IMR-90 (cell line): ENCODE measurements at regions not wholly inside any gene's neighbourhood (a gene's known extent, or its start where the extent isn't known, plus 50 kb on each side); places are given as distances from the start of the nearest gene placed in this dataset.

ENCODE experiments used
- ATAC-seq: fragments of 200-7000 bp; cut with Tn5 transposase; 2 replicates; pipeline ENCODE4 v1.9.1; 2020; ENCODE audit warnings: low read depth, mild to moderate bottlenecking, moderate library complexity
- BruUV-seq: library from RNA; stranded (reverse); fragments of 400-500 nt; replicated peaks from 2 replicates; lab custom pipeline; 2021; lab: Mats Ljungman, UMichigan
- CTCF ChIA-PET: fragments of 300-600 bp; formaldehyde crosslinking; extraction: SDS; loops from one replicate; lab custom pipeline; 2021; ENCODE audit warnings: antibody characterized with exemption; lab: Yijun Ruan, JAX
- POLR2A ChIA-PET: fragments of 300-600 bp; sonication (Branson Sonifier 250); formaldehyde crosslinking; loops from one replicate; lab custom pipeline; 2022; ENCODE audit warnings: antibody characterized with exemption; ENCODE audit not compliant: unreplicated experiment; lab: Charles Lee
- DNase-seq: peaks from one replicate; pipeline ENCODE4 v3.0.0; 2013
- H2AFZ ChIP-seq: replicated peaks from 2 replicates; pipeline ENCODE3; 2013; ENCODE audit warnings: low read length, mild to moderate bottlenecking; ENCODE audit not compliant: poor library complexity
- H2AK5ac ChIP-seq: 2 replicates; pipeline ENCODE4 v1.6.1; 2013; ENCODE audit warnings: low read depth, low read length, inconsistent platforms
- H2AK9ac ChIP-seq: replicated peaks from 2 replicates; pipeline ENCODE3; 2013; ENCODE audit warnings: mild to moderate bottlenecking, low read depth, low read length, moderate library complexity; ENCODE audit not compliant: poor library complexity
- H2BK120ac ChIP-seq: 2 replicates; pipeline ENCODE4 v1.6.1; 2013; ENCODE audit warnings: low read depth, low read length, inconsistent platforms
- H2BK15ac ChIP-seq: 3 replicates; pipeline ENCODE4 v1.6.1; 2013; ENCODE audit warnings: low read depth, low read length, inconsistent platforms
- H2BK20ac ChIP-seq: 2 replicates; pipeline ENCODE4 v1.6.1; 2013; ENCODE audit warnings: low read depth, mild to moderate bottlenecking, inconsistent platforms, low read length, moderate library complexity
- H2BK5ac ChIP-seq: 2 replicates; pipeline ENCODE4 v1.6.1; 2013; ENCODE audit warnings: mild to moderate bottlenecking, low read depth, low read length, inconsistent platforms; ENCODE audit not compliant: poor library complexity, severe bottlenecking
- H3K14ac ChIP-seq: replicated peaks from 2 replicates; pipeline ENCODE4 v1.6.1; 2013; ENCODE audit warnings: low read depth, low read length, inconsistent platforms
- H3K18ac ChIP-seq: 2 replicates; pipeline ENCODE4 v1.6.1; 2013; ENCODE audit warnings: low read depth, low read length, control low read depth
- H3K23ac ChIP-seq: 2 replicates; pipeline ENCODE4 v1.6.1; 2013; ENCODE audit warnings: low read depth, low read length, inconsistent platforms
- H3K27ac ChIP-seq: 2 replicates; pipeline ENCODE4 v1.5.1; 2013; ENCODE audit warnings: mild to moderate bottlenecking, control low read depth, low read length; ENCODE audit not compliant: insufficient read depth
- H3K27me3 ChIP-seq: 2 replicates; pipeline ENCODE4 v1.6.1; 2013; ENCODE audit warnings: low read length; ENCODE audit not compliant: control insufficient read depth, insufficient read depth
- H3K36me3 ChIP-seq: 2 replicates; pipeline ENCODE4 v1.6.1; 2013; ENCODE audit warnings: low read length, mixed read lengths; ENCODE audit not compliant: control insufficient read depth, insufficient read depth
- H3K4ac ChIP-seq: 2 replicates; pipeline ENCODE4 v1.6.1; 2013; ENCODE audit warnings: low read depth, low read length, inconsistent platforms
- H3K4me1 ChIP-seq: 2 replicates; pipeline ENCODE4 v1.6.1; 2013; ENCODE audit warnings: low read length, mixed read lengths; ENCODE audit not compliant: control insufficient read depth, insufficient read depth
- H3K4me2 ChIP-seq: 2 replicates; pipeline ENCODE4 v1.6.1; 2013; ENCODE audit warnings: low read depth, mild to moderate bottlenecking, control low read depth, low read length, moderate library complexity
- H3K4me3 ChIP-seq: 2 replicates; pipeline ENCODE4 v1.5.1; 2013; ENCODE audit warnings: low read depth, mild to moderate bottlenecking, control low read depth, low read length, moderate library complexity; ENCODE audit not compliant: insufficient read depth
- H3K56ac ChIP-seq: 2 replicates; pipeline ENCODE4 v1.6.1; 2013; ENCODE audit warnings: low read length, inconsistent platforms; ENCODE audit not compliant: insufficient read depth; ENCODE audit errors: extremely low read depth
- H3K79me1 ChIP-seq, 2 experiments: 2 replicates each; pipeline ENCODE4 v1.6.1; 2013; ENCODE audit warnings: low read length in 2 of 2, inconsistent platforms in 1 of 2, low read depth in 1 of 2
- H3K9ac ChIP-seq: 2 replicates; pipeline ENCODE4 v1.6.1; 2013; ENCODE audit warnings: low read depth, low read length, control low read depth
- H3K9me1 ChIP-seq: 2 replicates; pipeline ENCODE4 v1.6.1; 2013; ENCODE audit warnings: low read length, inconsistent platforms; ENCODE audit not compliant: insufficient read depth
- H3K9me3 ChIP-seq: 2 replicates; pipeline ENCODE4 v1.6.1; 2013; ENCODE audit warnings: low read length; ENCODE audit not compliant: control insufficient read depth, insufficient read depth
- H4K20me1 ChIP-seq: 2 replicates; pipeline ENCODE4 v1.6.1; 2013; ENCODE audit warnings: low read length, inconsistent platforms; ENCODE audit not compliant: insufficient read depth
- H4K5ac ChIP-seq: 2 replicates; pipeline ENCODE4 v1.6.1; 2013; ENCODE audit warnings: mild to moderate bottlenecking, low read depth, low read length, control low read depth
- H4K8ac ChIP-seq, 2 experiments: 2 replicates each; pipeline ENCODE4 v1.6.1; 2013; ENCODE audit warnings: low read depth in 2 of 2, low read length in 2 of 2, control low read depth in 1 of 2, inconsistent platforms in 1 of 2
- H4K91ac ChIP-seq: 2 replicates; pipeline ENCODE4 v1.6.1; 2013; ENCODE audit warnings: low read depth, low read length, inconsistent platforms; ENCODE audit not compliant: insufficient read depth
- BHLHE40 ChIP-seq: fragments of 150-350 bp; IDR thresholded peaks from 2 replicates; pipeline ENCODE4 v1.6.1; 2016; ENCODE audit warnings: mild to moderate bottlenecking, low read depth, low read length
- CEBPB ChIP-seq: IDR thresholded peaks from 2 replicates; pipeline ENCODE4 v1.6.1; 2012; ENCODE audit warnings: low read depth, low read length, improper control_type of control experiment
- CHD1 ChIP-seq: IDR thresholded peaks from 2 replicates; pipeline ENCODE4 v1.6.1; 2012; ENCODE audit warnings: low read depth, low read length, improper control_type of control experiment
- CTCF ChIP-seq: conservative IDR thresholded peaks from 2 replicates; pipeline ENCODE4 v1.5.1; 2012; ENCODE audit warnings: mild to moderate bottlenecking, low read depth, low read length, improper control_type of control experiment
- ELK1 ChIP-seq: fragments of 150-350 bp; IDR thresholded peaks from 2 replicates; pipeline ENCODE4 v1.6.1; 2016; ENCODE audit warnings: low read depth, mild to moderate bottlenecking, low read length, moderate library complexity, borderline replicate concordance
- FOS ChIP-seq: fragments of 150-350 bp; IDR thresholded peaks from 2 replicates; pipeline ENCODE4 v1.6.1; 2016; ENCODE audit warnings: low read depth, low read length
- MAFK ChIP-seq: IDR thresholded peaks from 2 replicates; pipeline ENCODE4 v1.6.1; 2012; ENCODE audit warnings: low read depth, low read length, improper control_type of control experiment
- MAZ ChIP-seq: IDR thresholded peaks from 2 replicates; pipeline ENCODE4 v1.6.1; 2012; ENCODE audit warnings: low read depth, mild to moderate bottlenecking, low read length, improper control_type of control experiment, moderate library complexity, borderline replicate concordance
- MXI1 ChIP-seq: IDR thresholded peaks from 2 replicates; pipeline ENCODE4 v1.6.1; 2012; ENCODE audit warnings: low read depth, mild to moderate bottlenecking, low read length, moderate library complexity, borderline replicate concordance
- NFE2L2 ChIP-seq: fragments of 150-350 bp; IDR thresholded peaks from 2 replicates; pipeline ENCODE4 v1.6.1; 2016; ENCODE audit warnings: low read depth, mild to moderate bottlenecking, low read length
- POLR2A ChIP-seq: IDR thresholded peaks from 2 replicates; pipeline ENCODE4 v1.6.1; 2012; ENCODE audit warnings: mild to moderate bottlenecking, low read depth, low read length
- RAD21 ChIP-seq: IDR thresholded peaks from 2 replicates; pipeline ENCODE4 v1.6.1; 2012; ENCODE audit warnings: low read length, improper control_type of control experiment
- RCOR1 ChIP-seq: IDR thresholded peaks from 2 replicates; pipeline ENCODE4 v1.6.1; 2012; ENCODE audit warnings: mild to moderate bottlenecking, low read length, improper control_type of control experiment; ENCODE audit not compliant: insufficient replicate concordance
- RFX5 ChIP-seq: IDR thresholded peaks from 2 replicates; pipeline ENCODE4 v1.8.0; 2012; ENCODE audit warnings: low read depth, mild to moderate bottlenecking, low read length, moderate library complexity
- SMC3 ChIP-seq: fragments of 150-350 bp; IDR thresholded peaks from 2 replicates; pipeline ENCODE4 v1.6.1; 2016; ENCODE audit warnings: low read depth, mild to moderate bottlenecking, antibody characterized with exemption, low read length, moderate library complexity
- USF2 ChIP-seq: fragments of 150-350 bp; IDR thresholded peaks from 2 replicates; pipeline ENCODE4 v1.6.1; 2017; ENCODE audit warnings: mild to moderate bottlenecking, antibody characterized with exemption, low read length, low read depth
- WGBS, 2 experiments: methylation state at CpG; one replicate each; pipeline versions ENCODE4 v1.1.5 to v1.1.7; 2013; ENCODE audit warnings: missing lambda C conversion rate in 2 of 2; ENCODE audit not compliant: insufficient read length in 1 of 2; ENCODE audit errors: extremely low coverage in 2 of 2; 5-methylcytosine and 5-hydroxymethylcytosine counted together
- dilution Hi-C: fragments of 300-500 bp; cut with HindIII; formaldehyde crosslinking; loops from one replicate; pipeline ENCODE4 v1.14.3; 2018; ENCODE audit warnings: low sequenced_read_pairs; ENCODE audit not compliant: unreplicated experiment
- in situ Hi-C: fragments of 300-500 bp; cut with MboI; formaldehyde crosslinking; loops from 3 replicates; pipeline ENCODE4 v1.14.3; 2019; ENCODE audit warnings: low sequenced_read_pairs, inconsistent platforms, mixed read lengths
- intact Hi-C: fragments of 100-400 bp; cut with micrococcal nuclease; formaldehyde crosslinking; loops from 2 replicates; pipeline ENCODE4 v1.10.0; 2022

GRCh38 chr10:128265596-128265995, 139.4 kb upstream of the MKI67 start:
- ChIA-PET POLR2A (no interaction called here), CTCF (no interaction called here)
- no peaks in the 10 kb centered on the region for H3K27me3 ChIP-seq
- no peak overlapping the region for H3K14ac ChIP-seq
- H4K20me1 ChIP-seq: no peaks in the 10 kb centered on the region
- H2BK120ac ChIP-seq: no peak overlapping the region
- 0% methylated on average over 3 of the region's 32 CpGs; no CpG with 5 or more reads in 1 of the 2 experiments for WGBS, 2 experiments
- no peak overlapping the region for H2AFZ ChIP-seq
- ATAC-seq (no peak), DNase-seq (no peak)
- no peak overlapping the region for H2BK5ac ChIP-seq
- H3K4ac ChIP-seq: no peak overlapping the region
- H3K36me3 ChIP-seq: no peaks in the 10 kb centered on the region
- H2AK9ac ChIP-seq: no peak overlapping the region
- in situ Hi-C loops: no loop called here
- no peak overlapping the region for H4K8ac ChIP-seq
- H2BK15ac ChIP-seq: no peak overlapping the region
- intact Hi-C loops: loop anchor here (10.0 kb wide), 1 partner anchor 269 kb away; no protein-coding TSS in a partner anchor
- no peak overlapping the region for H3K56ac ChIP-seq
- H3K79me1 ChIP-seq: no peaks in the 10 kb centered on the region
- H2BK20ac ChIP-seq: no peak overlapping the region
- no TSS peak for BruUV-seq
- no peak overlapping the region for H3K4me3 ChIP-seq
- H3K23ac ChIP-seq: no peak overlapping the region
- no peak overlapping the region for H4K91ac ChIP-seq
- H2AK5ac ChIP-seq: no peak overlapping the region
- no peak overlapping the region for H4K5ac ChIP-seq
- dilution Hi-C loops: no loop called here
- H3K9me3 ChIP-seq: peaks cover 10% of the 10 kb centered on the region
- no peak for TF ChIP-seq BHLHE40
- no peak for TF ChIP-seq MAFK
- TF ChIP-seq RAD21: no peak
- TF ChIP-seq FOS: no peak
- no peak for TF ChIP-seq RCOR1
- no peak for TF ChIP-seq USF2
- TF ChIP-seq SMC3: no peak
- no peak for TF ChIP-seq POLR2A
- no peak for TF ChIP-seq MAZ
- no peak for TF ChIP-seq ELK1
- no peak for TF ChIP-seq RFX5
- TF ChIP-seq NFE2L2: no peak
- no peak for TF ChIP-seq CTCF
- no peak for TF ChIP-seq CEBPB
- TF ChIP-seq CHD1: no peak
- no peak for TF ChIP-seq MXI1
- H3K4me2 ChIP-seq: no peak overlapping the region
- no peaks in the 10 kb centered on the region for H3K4me1 ChIP-seq
- H3K9me1 ChIP-seq: no peaks in the 10 kb centered on the region
- no peak overlapping the region for H3K27ac ChIP-seq
- no peak overlapping the region for H3K9ac ChIP-seq
- H3K18ac ChIP-seq: no peak overlapping the region
